ENCODE measurements at regions not wholly inside any gene's neighbourhood (a gene's known extent, or its start where the extent isn't known, plus 50 kb on each side); places are given as distances from the start of the nearest gene placed in this dataset.
A peak's percentile ranks its signal among the peaks of the same experiment; 100 is the strongest.

GRCh38 chr22:27329131-27329850, 472.3 kb downstream of the MN1 start:
- DNase-seq = no peak

- DNase-seq = no peak
These were observed 471.4 kb downstream of the MN1 start for GRCh38 chr22:27329966-27330645.

- peak; percentile 12 for DNase-seq
These were observed 469.9 kb downstream of the MN1 start for GRCh38 chr22:27331526-27332281.

- no peak for DNase-seq
These were observed 466.4 kb downstream of the MN1 start for GRCh38 chr22:27335102-27335660.

GRCh38 chr22:27336151-27337090, 465.1 kb downstream of the MN1 start:
- DNase-seq = no peak

GRCh38 chr22:27337676-27338075, 463.9 kb downstream of the MN1 start:
- DNase-seq = no peak

GRCh38 chr22:27340047-27340446, 461.5 kb downstream of the MN1 start:
- no peak for DNase-seq

GRCh38 chr22:27344546-27344945, 457.0 kb downstream of the MN1 start:
- DNase-seq = no peak

- no peak for DNase-seq
These were observed 455.9 kb downstream of the MN1 start for GRCh38 chr22:27345691-27346090.

GRCh38 chr22:27347951-27348350, 453.6 kb downstream of the MN1 start:
- DNase-seq = no peak

- no peak for DNase-seq
These were observed 452.9 kb downstream of the MN1 start for GRCh38 chr22:27348634-27349033.

- no peak for DNase-seq
These were observed 452.1 kb downstream of the MN1 start for GRCh38 chr22:27349456-27349855.

- DNase-seq = no peak
These were observed 451.2 kb downstream of the MN1 start for GRCh38 chr22:27350306-27350705.

- DNase-seq = no peak
These were observed 449.1 kb downstream of the MN1 start for GRCh38 chr22:27352426-27352825.

GRCh38 chr22:27358096-27358870, 443.3 kb downstream of the MN1 start:
- no peak for DNase-seq

GRCh38 chr22:27370269-27370668, 431.3 kb downstream of the MN1 start:
- peak; percentile 18 for DNase-seq

- no peak for DNase-seq
These were observed 430.6 kb downstream of the MN1 start for GRCh38 chr22:27370987-27371386.

GRCh38 chr22:27372364-27372763, 429.2 kb downstream of the MN1 start:
- DNase-seq = no peak

GRCh38 chr22:27372969-27373670, 428.4 kb downstream of the MN1 start:
- DNase-seq = no peak

GRCh38 chr22:27377501-27378295, 423.9 kb downstream of the MN1 start:
- DNase-seq = no peak

Data from activated CD4-positive, alpha-beta T cell treated with anti-CD3 and anti-CD28 coated beads for 48 hours (primary cell).